Heart left ventricle (tissue), 13 donors: ENCODE measurements at regions not wholly inside any gene's neighbourhood (a gene's known extent, or its start where the extent isn't known, plus 50 kb on each side); places are given as distances from the start of the nearest gene placed in this dataset.

Experiments
- POLR2A ChIP-seq, 2 donors: fragments of 450-650 bp; IDR thresholded peaks; one replicate each; pipeline ENCODE4 v1.6.1; 2017; ENCODE audit warnings: antibody characterized with exemption in 2 of 2, mild to moderate bottlenecking in 2 of 2, moderate library complexity in 2 of 2
- TF ChIP-seq, protein P1 (sequence below), 12 donors: fragments of 200-600 bp; sonication (generic) in 4 of 12; IDR thresholded peaks; one replicate each; pipeline versions ENCODE4 v1.5.0 to v1.8.0; 2018 to 2022; ENCODE audit warnings: antibody characterized with exemption in 12 of 12, mild to moderate bottlenecking in 5 of 12
- donor health status: ischemic (EF 13 %, LVEDD 7.1; RV severe dilation, severe dysfunction).
- donor health status: DM: no; HTN: yes; CAD: no.
- donor health status: DM: no; HTN: no; CAD: no.
- donor health status: ischemic (EF 25% LVEDD 6.9; RV normal size, moderate dysfunction).
- donor health status: ischemic (EF 25% LVEDD 5.7; RV mildly dilated, moderate dysfunction).
- donor health status: ischemic (EF 35%, LVEDD 5.7; RV mildly dilated, moderate dysfunction).
- donor health status: nonischemic (EF 11% LVEDD 7.7; RV severe dilation, severe dysfunction).
- donor health status: DM: yes; HTN: yes; CAD: no.
- donor health status: PGD.
- donor health status: ischemic (EF 29% LVEDD 5.4; RV normal size, mild dysfunction).
- donor health status: nonischemic (EF 23%, LVEDD 6.1; RV moderate dilation, normal function).

GRCh38 chr3:55147856-55148720 is 220.2 kb upstream of the LRTM1 start:
- TF ChIP-seq, protein P1, sequence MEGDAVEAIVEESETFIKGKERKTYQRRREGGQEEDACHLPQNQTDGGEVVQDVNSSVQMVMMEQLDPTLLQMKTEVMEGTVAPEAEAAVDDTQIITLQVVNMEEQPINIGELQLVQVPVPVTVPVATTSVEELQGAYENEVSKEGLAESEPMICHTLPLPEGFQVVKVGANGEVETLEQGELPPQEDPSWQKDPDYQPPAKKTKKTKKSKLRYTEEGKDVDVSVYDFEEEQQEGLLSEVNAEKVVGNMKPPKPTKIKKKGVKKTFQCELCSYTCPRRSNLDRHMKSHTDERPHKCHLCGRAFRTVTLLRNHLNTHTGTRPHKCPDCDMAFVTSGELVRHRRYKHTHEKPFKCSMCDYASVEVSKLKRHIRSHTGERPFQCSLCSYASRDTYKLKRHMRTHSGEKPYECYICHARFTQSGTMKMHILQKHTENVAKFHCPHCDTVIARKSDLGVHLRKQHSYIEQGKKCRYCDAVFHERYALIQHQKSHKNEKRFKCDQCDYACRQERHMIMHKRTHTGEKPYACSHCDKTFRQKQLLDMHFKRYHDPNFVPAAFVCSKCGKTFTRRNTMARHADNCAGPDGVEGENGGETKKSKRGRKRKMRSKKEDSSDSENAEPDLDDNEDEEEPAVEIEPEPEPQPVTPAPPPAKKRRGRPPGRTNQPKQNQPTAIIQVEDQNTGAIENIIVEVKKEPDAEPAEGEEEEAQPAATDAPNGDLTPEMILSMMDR (IDR thresholded peaks at IDR 0.05), result no peak
- TF ChIP-seq POLR2A (IDR thresholded peaks at IDR 0.05), result no peak
